ENCODE measurements at regions not wholly inside any gene's neighbourhood (a gene's known extent, or its start where the extent isn't known, plus 50 kb on each side); places are given as distances from the start of the nearest gene placed in this dataset.

DNA sequence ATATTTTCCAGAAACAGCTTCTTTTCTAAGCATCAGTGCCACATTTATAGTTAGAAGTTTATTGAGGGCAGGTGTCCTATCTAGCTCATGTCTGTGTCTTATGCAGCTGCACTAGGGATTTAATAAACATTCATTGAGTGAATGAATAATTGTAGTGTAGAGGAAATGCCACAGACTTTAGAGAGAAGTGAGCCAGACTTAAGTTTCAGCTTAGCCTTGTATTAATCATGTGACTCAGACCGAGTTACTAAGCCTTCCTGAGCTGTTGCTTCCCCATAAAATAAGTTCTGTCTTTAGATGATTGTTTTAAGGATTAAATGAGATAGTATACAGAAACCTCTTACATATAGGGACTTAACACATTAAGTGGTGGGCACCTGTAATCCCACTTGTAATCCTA, 236.1 kb upstream of the DDHD1 start:
- no peak for TF ChIP-seq CTCF (IDR thresholded peaks at IDR 0.05; ENCODE audit: insufficient read depth, low read length)
- TF ChIP-seq, protein P1, sequence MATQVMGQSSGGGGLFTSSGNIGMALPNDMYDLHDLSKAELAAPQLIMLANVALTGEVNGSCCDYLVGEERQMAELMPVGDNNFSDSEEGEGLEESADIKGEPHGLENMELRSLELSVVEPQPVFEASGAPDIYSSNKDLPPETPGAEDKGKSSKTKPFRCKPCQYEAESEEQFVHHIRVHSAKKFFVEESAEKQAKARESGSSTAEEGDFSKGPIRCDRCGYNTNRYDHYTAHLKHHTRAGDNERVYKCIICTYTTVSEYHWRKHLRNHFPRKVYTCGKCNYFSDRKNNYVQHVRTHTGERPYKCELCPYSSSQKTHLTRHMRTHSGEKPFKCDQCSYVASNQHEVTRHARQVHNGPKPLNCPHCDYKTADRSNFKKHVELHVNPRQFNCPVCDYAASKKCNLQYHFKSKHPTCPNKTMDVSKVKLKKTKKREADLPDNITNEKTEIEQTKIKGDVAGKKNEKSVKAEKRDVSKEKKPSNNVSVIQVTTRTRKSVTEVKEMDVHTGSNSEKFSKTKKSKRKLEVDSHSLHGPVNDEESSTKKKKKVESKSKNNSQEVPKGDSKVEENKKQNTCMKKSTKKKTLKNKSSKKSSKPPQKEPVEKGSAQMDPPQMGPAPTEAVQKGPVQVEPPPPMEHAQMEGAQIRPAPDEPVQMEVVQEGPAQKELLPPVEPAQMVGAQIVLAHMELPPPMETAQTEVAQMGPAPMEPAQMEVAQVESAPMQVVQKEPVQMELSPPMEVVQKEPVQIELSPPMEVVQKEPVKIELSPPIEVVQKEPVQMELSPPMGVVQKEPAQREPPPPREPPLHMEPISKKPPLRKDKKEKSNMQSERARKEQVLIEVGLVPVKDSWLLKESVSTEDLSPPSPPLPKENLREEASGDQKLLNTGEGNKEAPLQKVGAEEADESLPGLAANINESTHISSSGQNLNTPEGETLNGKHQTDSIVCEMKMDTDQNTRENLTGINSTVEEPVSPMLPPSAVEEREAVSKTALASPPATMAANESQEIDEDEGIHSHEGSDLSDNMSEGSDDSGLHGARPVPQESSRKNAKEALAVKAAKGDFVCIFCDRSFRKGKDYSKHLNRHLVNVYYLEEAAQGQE (IDR thresholded peaks at IDR 0.05; ENCODE audit: insufficient replicate concordance, low read depth), result no peak
- no peak for TF ChIP-seq POLR2AphosphoS5 (IDR thresholded peaks at IDR 0.05; ENCODE audit: low read depth)
- TF ChIP-seq SPI1 (IDR thresholded peaks at IDR 0.05; ENCODE audit: borderline replicate concordance, low read depth), result no peak

Data from HL-60 (cell line).